HepG2 (cell line): ENCODE measurements at regions not wholly inside any gene's neighbourhood (a gene's known extent, or its start where the extent isn't known, plus 50 kb on each side); places are given as distances from the start of the nearest gene placed in this dataset.

ENCODE experiments used
- ATAC-seq: fragments of 200-7000 bp; cut with Tn5 transposase; 3 replicates; pipeline ENCODE4 v1.9.1; 2020; ENCODE audit warnings: mild to moderate bottlenecking, moderate library complexity
- BruUV-seq: library from RNA; stranded (reverse); fragments of 400-500 nt; replicated peaks from 2 replicates; lab custom pipeline; 2021; lab: Mats Ljungman, UMichigan
- CTCF ChIA-PET: fragments of 300-600 bp; formaldehyde crosslinking; extraction: SDS; loops from one replicate; lab custom pipeline; 2021; ENCODE audit warnings: low total read pairs, inconsistent platforms, low intra/inter-chr PET ratio; lab: Yijun Ruan, JAX
- POLR2A ChIA-PET: fragments of 350-600 bp; sonication (Branson Sonifier 250); formaldehyde crosslinking; loops from one replicate; lab custom pipeline; 2020; ENCODE audit warnings: antibody characterized with exemption, inconsistent platforms; lab: Yijun Ruan, JAX
- DNase-seq: peaks from one replicate; pipeline ENCODE4 v3.0.0-alpha.2; 2015; ENCODE audit warnings: low spot score
- FAIRE-seq: peaks from 3 replicates; lab custom pipeline; 2011; peaks lifted over from hg19 to GRCh38; lab: Jason Lieb, UNC
- H2AFZ ChIP-seq: one replicate; pipeline ENCODE4 v1.6.1; 2011; ENCODE audit warnings: low read length, inconsistent platforms
- H3K27ac ChIP-seq: fragments of 300-600 bp; 3 replicates; pipeline ENCODE4 v1.8.0; 2011; ENCODE audit warnings: mixed run types, mild to moderate bottlenecking, mixed read lengths, low read length, inconsistent platforms; ENCODE audit not compliant: insufficient read depth; ENCODE audit errors: extremely low read length
- H3K27me3 ChIP-seq, 2 experiments: fragments of 200-600 bp in 1 of 2; 2 replicates in 1 of 2; 3 replicates in 1 of 2; pipeline versions ENCODE4 v1.6.0 to v1.8.0; 2011; ENCODE audit warnings: low read length in 2 of 2, mild to moderate bottlenecking in 2 of 2, moderate library complexity in 2 of 2, inconsistent platforms in 1 of 2; ENCODE audit not compliant: insufficient read depth in 2 of 2, control insufficient read depth in 1 of 2
- H3K36me3 ChIP-seq, 2 experiments: fragments of 200-600 bp in 1 of 2; replicated peaks in 1 of 2; 2 replicates in 1 of 2; 3 replicates in 1 of 2; pipeline versions ENCODE4 v1.5.1 to v1.8.0; 2011; ENCODE audit warnings: low read length in 2 of 2, inconsistent platforms in 1 of 2; ENCODE audit not compliant: insufficient read depth in 2 of 2, control insufficient read depth in 1 of 2
- H3K4me1 ChIP-seq: 2 replicates; pipeline ENCODE4 v1.5.1; 2012; ENCODE audit warnings: low read length, inconsistent platforms; ENCODE audit not compliant: insufficient read depth
- H3K4me2 ChIP-seq: 2 replicates; pipeline ENCODE4 v1.6.0; 2011; ENCODE audit warnings: low read depth, low read length, inconsistent platforms
- H3K4me3 ChIP-seq, 3 experiments: fragments of 200-600 bp in 1 of 3; sonication (generic), shearing (Covaris generic) in 1 of 3; replicated peaks in 1 of 3; 2 replicates each; pipeline ENCODE4 v1.5.1; 2011 to 2016; ENCODE audit warnings: low read length in 3 of 3, inconsistent platforms in 2 of 3, low read depth in 2 of 3, mild to moderate bottlenecking in 2 of 3, control low read depth in 1 of 3, mixed read lengths in 1 of 3; ENCODE audit not compliant: insufficient read depth in 1 of 3
- H3K79me2 ChIP-seq: one replicate; pipeline ENCODE4 v1.6.1; 2011; ENCODE audit warnings: low read length, inconsistent platforms; ENCODE audit not compliant: insufficient read depth
- H3K9ac ChIP-seq: 2 replicates; pipeline ENCODE4 v1.6.0; 2011; ENCODE audit warnings: mild to moderate bottlenecking, low read depth, low read length, inconsistent platforms; ENCODE audit not compliant: insufficient read depth
- H3K9me3 ChIP-seq: 2 replicates; pipeline ENCODE4 v1.5.1; 2012; ENCODE audit warnings: mild to moderate bottlenecking, low read length
- H4K20me1 ChIP-seq: 2 replicates; pipeline ENCODE4 v1.6.0; 2011; ENCODE audit warnings: inconsistent platforms, mild to moderate bottlenecking, low read length, moderate library complexity; ENCODE audit not compliant: insufficient read depth
- KMT2A ChIP-seq: sonication (generic); formaldehyde crosslinking; IDR thresholded peaks from 2 replicates; pipeline ENCODE4 v1.4.0; 2020; ENCODE audit warnings: missing genetic modification reagents
- NCOA1 ChIP-seq: sonication (generic); formaldehyde crosslinking; IDR thresholded peaks from 2 replicates; pipeline ENCODE4 v1.9.0; 2021; ENCODE audit warnings: missing genetic modification reagents
- SAP130 ChIP-seq: IDR thresholded peaks from 2 replicates; pipeline ENCODE4 v1.6.1; 2016; ENCODE audit warnings: low read depth
- SMARCE1 ChIP-seq: fragments of 450-650 bp; IDR thresholded peaks from 2 replicates; pipeline ENCODE4 v1.6.1; 2017; ENCODE audit warnings: borderline replicate concordance
- ZFP90 ChIP-seq: sonication (generic); formaldehyde crosslinking; IDR thresholded peaks from 2 replicates; pipeline ENCODE4 v1.8.0; 2022; ENCODE audit warnings: missing genetic modification reagents, mild to moderate bottlenecking, inconsistent platforms, borderline replicate concordance
- ZNF230 ChIP-seq: sonication (generic); formaldehyde crosslinking; IDR thresholded peaks from 2 replicates; pipeline ENCODE4 v1.4.0; 2020; ENCODE audit warnings: mild to moderate bottlenecking, missing genetic modification reagents
- ZNF598 ChIP-seq: sonication (generic); formaldehyde crosslinking; IDR thresholded peaks from 2 replicates; pipeline ENCODE4 v1.5.1; 2020; ENCODE audit warnings: mild to moderate bottlenecking, missing genetic modification reagents, borderline replicate concordance
- ZNF615 ChIP-seq: sonication (generic); formaldehyde crosslinking; IDR thresholded peaks from 2 replicates; pipeline ENCODE4 v1.5.0; 2020; ENCODE audit warnings: mild to moderate bottlenecking, missing genetic modification reagents, borderline replicate concordance
- WGBS: methylation state at CpG from one replicate; pipeline ENCODE4 v1.1.6; 2017; ENCODE audit warnings: low lambda C conversion rate; 5-methylcytosine and 5-hydroxymethylcytosine counted together
- in situ Hi-C: cut with HindIII; loops from 2 replicates; pipeline ENCODE4 v1.10.0; 2017; ENCODE audit warnings: low pct_unique_long_range_greater_than_20kb; ENCODE audit not compliant: extremely low pct_ligation_motif_present
- intact Hi-C: fragments of 100-400 bp; cut with micrococcal nuclease; formaldehyde crosslinking; loops from one replicate; pipeline ENCODE4 v1.10.0; 2022; ENCODE audit not compliant: unreplicated experiment
- TF ChIP-seq, protein P1 (sequence below): sonication (generic); formaldehyde crosslinking; IDR thresholded peaks from 2 replicates; pipeline ENCODE4 v1.4.0; 2020; ENCODE audit warnings: missing genetic modification reagents, borderline replicate concordance
- TF ChIP-seq, protein P2 (sequence below): sonication (generic); formaldehyde crosslinking; IDR thresholded peaks from 2 replicates; pipeline ENCODE4 v1.4.0; 2020; ENCODE audit warnings: missing genetic modification reagents, borderline replicate concordance
- TF ChIP-seq, protein P3 (sequence below): fragments of 450-650 bp; IDR thresholded peaks from 2 replicates; pipeline ENCODE4 v1.6.1; 2017
- TF ChIP-seq, protein P4 (sequence below): IDR thresholded peaks from 2 replicates; pipeline ENCODE4 v1.6.1; 2018; ENCODE audit warnings: missing genetic modification reagents
- TF ChIP-seq, protein P5 (sequence below): sonication (generic); formaldehyde crosslinking; IDR thresholded peaks from 2 replicates; pipeline ENCODE4 v1.8.1; 2023; ENCODE audit warnings: missing genetic modification reagents, inconsistent platforms, borderline replicate concordance
- TF ChIP-seq, protein P6 (sequence below): sonication (generic); formaldehyde crosslinking; IDR thresholded peaks from 2 replicates; pipeline ENCODE4 v1.4.0; 2020; ENCODE audit warnings: missing genetic modification reagents

DNA sequence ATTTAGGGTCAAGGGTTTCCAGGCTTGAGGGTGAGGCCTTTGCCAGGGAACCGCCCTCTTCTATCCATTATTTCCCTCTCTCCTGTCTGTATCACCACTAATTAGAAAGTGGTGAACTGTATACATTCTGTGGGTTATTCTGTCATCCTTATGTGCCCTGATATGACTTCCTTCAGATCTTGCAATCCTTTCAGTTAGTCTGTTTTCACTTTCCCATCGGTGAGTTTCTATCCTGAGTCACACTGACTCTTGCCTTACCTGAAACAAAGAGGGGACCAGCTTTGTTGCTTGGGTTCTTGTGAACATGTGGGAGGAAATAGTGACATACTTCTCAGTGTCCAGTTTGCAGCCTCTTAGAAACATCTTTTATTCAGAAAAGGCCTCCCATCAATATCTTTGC, 205.4 kb upstream of the GHR start:
- in situ Hi-C loops = no loop called here
- Histone ChIP-seq H3K4me2 (no peak overlapping the region), H3K36me3 (no peaks in the 10 kb centered on the region), H3K79me2 (no peaks in the 10 kb centered on the region), H3K4me1 (no peaks in the 10 kb centered on the region), H4K20me1 (no peaks in the 10 kb centered on the region), H3K9ac (no peak overlapping the region), H3K27ac (no peak overlapping the region), H2AFZ (no peak overlapping the region), H3K27me3 (no peaks in the 10 kb centered on the region), H3K9me3 (no peaks in the 10 kb centered on the region), H3K4me3 (no peak overlapping the region)
- ATAC-seq = no peak
- ChIA-PET CTCF (no interaction called here), POLR2A (no interaction called here)
- no peak for FAIRE-seq
- no peak for DNase-seq
- no TSS peak for BruUV-seq
- intact Hi-C loops = no loop called here
- WGBS = 25% methylated on average over 2 of the region's 2 CpGs
- TF ChIP-seq, protein P1, sequence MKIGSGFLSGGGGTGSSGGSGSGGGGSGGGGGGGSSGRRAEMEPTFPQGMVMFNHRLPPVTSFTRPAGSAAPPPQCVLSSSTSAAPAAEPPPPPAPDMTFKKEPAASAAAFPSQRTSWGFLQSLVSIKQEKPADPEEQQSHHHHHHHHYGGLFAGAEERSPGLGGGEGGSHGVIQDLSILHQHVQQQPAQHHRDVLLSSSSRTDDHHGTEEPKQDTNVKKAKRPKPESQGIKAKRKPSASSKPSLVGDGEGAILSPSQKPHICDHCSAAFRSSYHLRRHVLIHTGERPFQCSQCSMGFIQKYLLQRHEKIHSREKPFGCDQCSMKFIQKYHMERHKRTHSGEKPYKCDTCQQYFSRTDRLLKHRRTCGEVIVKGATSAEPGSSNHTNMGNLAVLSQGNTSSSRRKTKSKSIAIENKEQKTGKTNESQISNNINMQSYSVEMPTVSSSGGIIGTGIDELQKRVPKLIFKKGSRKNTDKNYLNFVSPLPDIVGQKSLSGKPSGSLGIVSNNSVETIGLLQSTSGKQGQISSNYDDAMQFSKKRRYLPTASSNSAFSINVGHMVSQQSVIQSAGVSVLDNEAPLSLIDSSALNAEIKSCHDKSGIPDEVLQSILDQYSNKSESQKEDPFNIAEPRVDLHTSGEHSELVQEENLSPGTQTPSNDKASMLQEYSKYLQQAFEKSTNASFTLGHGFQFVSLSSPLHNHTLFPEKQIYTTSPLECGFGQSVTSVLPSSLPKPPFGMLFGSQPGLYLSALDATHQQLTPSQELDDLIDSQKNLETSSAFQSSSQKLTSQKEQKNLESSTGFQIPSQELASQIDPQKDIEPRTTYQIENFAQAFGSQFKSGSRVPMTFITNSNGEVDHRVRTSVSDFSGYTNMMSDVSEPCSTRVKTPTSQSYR (CRISPR knock-in tag) = no peak
- no peak for TF ChIP-seq ZFP90 (CRISPR knock-in tag)
- TF ChIP-seq, protein P2, sequence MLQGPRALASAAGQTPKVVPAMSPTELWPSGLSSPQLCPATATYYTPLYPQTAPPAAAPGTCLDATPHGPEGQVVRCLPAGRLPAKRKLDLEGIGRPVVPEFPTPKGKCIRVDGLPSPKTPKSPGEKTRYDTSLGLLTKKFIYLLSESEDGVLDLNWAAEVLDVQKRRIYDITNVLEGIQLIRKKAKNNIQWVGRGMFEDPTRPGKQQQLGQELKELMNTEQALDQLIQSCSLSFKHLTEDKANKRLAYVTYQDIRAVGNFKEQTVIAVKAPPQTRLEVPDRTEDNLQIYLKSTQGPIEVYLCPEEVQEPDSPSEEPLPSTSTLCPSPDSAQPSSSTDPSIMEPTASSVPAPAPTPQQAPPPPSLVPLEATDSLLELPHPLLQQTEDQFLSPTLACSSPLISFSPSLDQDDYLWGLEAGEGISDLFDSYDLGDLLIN (CRISPR knock-in tag) = no peak
- TF ChIP-seq, protein P3, sequence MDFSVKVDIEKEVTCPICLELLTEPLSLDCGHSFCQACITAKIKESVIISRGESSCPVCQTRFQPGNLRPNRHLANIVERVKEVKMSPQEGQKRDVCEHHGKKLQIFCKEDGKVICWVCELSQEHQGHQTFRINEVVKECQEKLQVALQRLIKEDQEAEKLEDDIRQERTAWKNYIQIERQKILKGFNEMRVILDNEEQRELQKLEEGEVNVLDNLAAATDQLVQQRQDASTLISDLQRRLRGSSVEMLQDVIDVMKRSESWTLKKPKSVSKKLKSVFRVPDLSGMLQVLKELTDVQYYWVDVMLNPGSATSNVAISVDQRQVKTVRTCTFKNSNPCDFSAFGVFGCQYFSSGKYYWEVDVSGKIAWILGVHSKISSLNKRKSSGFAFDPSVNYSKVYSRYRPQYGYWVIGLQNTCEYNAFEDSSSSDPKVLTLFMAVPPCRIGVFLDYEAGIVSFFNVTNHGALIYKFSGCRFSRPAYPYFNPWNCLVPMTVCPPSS = no peak
- TF ChIP-seq, protein P4, sequence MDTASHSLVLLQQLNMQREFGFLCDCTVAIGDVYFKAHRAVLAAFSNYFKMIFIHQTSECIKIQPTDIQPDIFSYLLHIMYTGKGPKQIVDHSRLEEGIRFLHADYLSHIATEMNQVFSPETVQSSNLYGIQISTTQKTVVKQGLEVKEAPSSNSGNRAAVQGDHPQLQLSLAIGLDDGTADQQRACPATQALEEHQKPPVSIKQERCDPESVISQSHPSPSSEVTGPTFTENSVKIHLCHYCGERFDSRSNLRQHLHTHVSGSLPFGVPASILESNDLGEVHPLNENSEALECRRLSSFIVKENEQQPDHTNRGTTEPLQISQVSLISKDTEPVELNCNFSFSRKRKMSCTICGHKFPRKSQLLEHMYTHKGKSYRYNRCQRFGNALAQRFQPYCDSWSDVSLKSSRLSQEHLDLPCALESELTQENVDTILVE (CRISPR knock-in tag) = no peak
- no peak for TF ChIP-seq SAP130 (CRISPR knock-in tag)
- no peak for TF ChIP-seq ZNF230
- TF ChIP-seq, protein P5, sequence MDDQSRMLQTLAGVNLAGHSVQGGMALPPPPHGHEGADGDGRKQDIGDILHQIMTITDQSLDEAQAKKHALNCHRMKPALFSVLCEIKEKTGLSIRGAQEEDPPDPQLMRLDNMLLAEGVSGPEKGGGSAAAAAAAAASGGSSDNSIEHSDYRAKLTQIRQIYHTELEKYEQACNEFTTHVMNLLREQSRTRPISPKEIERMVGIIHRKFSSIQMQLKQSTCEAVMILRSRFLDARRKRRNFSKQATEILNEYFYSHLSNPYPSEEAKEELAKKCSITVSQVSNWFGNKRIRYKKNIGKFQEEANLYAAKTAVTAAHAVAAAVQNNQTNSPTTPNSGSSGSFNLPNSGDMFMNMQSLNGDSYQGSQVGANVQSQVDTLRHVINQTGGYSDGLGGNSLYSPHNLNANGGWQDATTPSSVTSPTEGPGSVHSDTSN (CRISPR knock-in tag) = no peak
- no peak for TF ChIP-seq KMT2A
- no peak for TF ChIP-seq NCOA1 (CRISPR knock-in tag)
- TF ChIP-seq ZNF598 (CRISPR knock-in tag) = no peak
- no peak for TF ChIP-seq ZNF615
- TF ChIP-seq, protein P6, sequence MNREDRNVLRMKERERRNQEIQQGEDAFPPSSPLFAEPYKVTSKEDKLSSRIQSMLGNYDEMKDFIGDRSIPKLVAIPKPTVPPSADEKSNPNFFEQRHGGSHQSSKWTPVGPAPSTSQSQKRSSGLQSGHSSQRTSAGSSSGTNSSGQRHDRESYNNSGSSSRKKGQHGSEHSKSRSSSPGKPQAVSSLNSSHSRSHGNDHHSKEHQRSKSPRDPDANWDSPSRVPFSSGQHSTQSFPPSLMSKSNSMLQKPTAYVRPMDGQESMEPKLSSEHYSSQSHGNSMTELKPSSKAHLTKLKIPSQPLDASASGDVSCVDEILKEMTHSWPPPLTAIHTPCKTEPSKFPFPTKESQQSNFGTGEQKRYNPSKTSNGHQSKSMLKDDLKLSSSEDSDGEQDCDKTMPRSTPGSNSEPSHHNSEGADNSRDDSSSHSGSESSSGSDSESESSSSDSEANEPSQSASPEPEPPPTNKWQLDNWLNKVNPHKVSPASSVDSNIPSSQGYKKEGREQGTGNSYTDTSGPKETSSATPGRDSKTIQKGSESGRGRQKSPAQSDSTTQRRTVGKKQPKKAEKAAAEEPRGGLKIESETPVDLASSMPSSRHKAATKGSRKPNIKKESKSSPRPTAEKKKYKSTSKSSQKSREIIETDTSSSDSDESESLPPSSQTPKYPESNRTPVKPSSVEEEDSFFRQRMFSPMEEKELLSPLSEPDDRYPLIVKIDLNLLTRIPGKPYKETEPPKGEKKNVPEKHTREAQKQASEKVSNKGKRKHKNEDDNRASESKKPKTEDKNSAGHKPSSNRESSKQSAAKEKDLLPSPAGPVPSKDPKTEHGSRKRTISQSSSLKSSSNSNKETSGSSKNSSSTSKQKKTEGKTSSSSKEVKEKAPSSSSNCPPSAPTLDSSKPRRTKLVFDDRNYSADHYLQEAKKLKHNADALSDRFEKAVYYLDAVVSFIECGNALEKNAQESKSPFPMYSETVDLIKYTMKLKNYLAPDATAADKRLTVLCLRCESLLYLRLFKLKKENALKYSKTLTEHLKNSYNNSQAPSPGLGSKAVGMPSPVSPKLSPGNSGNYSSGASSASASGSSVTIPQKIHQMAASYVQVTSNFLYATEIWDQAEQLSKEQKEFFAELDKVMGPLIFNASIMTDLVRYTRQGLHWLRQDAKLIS (CRISPR knock-in tag) = no peak
- no peak for TF ChIP-seq SMARCE1
